CD4-positive, alpha-beta T cell treated with Interleukin-4 for 4 hours (primary cell): ENCODE measurements at regions not wholly inside any gene's neighbourhood (a gene's known extent, or its start where the extent isn't known, plus 50 kb on each side); places are given as distances from the start of the nearest gene placed in this dataset.
"Not testable (repeated sequence)": the region's sequence is repeated elsewhere in the genome, so short reads cannot be mapped to it uniquely, and the experiment has no call there.

Experiments
- DNase-seq: peaks from one replicate; pipeline ENCODE4 v3.0.0-alpha.2; 2020

DNA sequence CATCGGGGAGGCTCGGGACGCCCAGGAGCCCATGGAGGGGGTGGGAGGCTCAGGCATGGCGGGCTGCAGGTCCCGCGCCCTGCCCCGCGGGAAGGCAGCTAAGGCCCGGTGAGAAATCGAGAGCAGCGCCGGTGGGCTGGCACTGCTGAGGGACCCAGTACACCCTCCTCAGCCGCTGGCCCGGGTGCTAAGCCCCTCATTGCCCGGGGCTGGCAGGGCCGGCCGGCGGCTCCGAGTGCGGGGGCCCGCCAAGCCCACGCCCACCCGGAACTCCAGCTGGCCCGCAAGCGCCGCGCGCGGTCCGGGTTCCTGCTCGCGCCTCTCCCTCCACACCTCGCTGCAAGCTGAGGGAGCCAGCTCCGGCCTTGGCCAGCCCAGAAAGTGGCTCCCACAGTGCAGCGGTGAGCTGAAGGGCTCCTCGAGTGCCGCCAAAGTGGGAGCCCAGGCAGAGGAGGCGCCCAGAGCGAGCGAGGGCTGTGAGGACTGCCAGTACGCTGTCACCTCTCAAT, 195.0 kb upstream of the PIK3R1 start:
- DNase-seq, result not testable (repeated sequence)

DNA sequence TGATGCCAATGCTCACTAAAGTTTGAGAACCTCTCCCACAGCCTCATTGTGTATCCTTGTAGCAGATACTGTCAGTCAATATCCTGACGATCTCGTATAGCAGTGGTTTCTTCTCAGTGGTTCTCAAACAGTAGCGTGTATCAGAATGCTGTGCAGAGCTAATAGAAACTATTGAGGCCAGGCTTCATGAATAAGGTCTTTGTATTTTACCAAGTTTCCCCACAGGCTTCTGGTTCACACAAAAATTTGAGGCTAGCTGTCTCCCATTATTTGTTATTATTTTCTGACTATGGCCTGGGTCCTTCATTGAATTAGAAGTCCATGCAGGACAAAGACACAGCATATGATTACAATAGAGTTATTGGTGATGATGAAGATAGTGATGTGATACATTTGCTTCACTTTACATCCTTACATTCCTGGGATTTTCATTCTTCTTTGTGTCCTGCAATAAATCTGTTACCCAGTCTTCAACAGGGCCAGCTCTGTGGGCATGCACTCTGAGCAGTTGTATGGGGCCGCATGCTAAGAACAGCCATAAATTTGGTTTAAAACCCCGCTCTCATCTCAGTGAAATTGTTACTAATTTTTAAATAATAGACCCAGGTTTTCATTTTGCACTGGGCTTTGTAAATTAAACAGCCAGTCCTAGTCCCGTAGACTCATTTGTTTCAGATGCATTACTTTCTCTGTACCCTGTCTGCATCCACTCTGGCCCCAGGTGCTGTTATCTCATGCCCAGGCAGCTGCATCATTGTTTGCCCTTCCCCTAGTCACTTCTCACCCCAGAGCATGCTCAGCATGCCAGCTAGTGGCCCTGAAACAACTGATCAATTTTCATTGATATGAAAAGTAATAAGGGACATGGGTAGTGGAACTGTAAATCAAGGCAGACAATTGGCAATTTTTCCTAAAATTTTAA, 199.9 kb upstream of the PIK3R1 start:
- no peak for DNase-seq

DNA sequence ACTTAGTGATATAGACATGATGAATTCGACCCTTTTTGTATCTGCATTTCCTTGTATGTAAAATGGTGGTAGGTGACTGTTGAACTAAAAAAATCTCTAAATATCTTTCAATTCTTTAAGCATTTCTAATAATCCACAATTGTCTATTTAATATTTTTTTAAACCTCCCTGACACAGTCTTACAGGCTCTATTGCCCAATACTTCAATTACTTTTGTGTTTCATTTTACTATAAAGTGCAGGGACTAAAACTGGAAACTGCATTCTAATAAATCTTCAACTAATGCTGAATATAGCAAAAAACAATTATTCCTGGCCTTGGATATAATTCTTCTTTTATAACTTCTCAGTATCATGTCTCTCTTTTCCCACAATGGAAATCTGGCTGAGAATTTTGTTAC, 202.7 kb upstream of the PIK3R1 start:
- DNase-seq, result no peak

DNA sequence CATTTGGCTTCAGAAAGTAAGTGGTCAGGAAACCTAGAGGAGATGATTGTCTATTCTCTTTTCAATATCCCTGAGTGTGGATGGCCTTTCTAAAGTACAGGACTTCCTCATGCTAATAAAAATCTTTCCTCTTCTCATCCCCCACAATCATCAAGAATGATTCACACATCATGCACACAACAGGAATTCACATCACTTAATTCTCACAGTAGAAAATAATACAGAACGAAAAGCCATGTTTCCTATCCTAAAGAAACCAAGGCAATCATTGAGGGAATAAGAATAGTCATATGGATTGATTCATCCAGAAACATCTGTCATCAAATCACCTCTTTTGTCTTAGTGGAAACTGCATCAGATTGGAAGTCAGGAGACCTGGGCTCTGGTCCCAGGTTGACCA, 203.1 kb upstream of the PIK3R1 start:
- no peak for DNase-seq

DNA sequence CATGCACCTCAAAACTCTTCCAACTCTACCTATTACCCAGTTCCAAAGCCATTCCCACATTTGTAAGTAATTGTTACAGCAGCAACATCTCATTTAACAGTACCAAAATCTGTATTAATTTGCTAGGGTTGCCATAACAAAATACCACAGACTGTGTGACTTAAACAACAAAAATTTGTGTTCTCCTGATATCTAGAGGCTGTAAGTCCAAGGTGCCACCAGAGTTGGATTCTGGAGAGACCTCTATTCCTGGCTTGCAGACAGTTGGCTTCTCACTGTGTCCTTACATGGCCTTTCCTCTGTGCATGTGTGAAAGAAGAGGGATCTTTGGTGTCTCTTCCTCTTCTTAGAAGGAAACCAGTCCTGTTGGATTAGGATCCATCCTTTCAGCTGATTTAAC, 203.8 kb upstream of the PIK3R1 start:
- DNase-seq, result no peak

DNA sequence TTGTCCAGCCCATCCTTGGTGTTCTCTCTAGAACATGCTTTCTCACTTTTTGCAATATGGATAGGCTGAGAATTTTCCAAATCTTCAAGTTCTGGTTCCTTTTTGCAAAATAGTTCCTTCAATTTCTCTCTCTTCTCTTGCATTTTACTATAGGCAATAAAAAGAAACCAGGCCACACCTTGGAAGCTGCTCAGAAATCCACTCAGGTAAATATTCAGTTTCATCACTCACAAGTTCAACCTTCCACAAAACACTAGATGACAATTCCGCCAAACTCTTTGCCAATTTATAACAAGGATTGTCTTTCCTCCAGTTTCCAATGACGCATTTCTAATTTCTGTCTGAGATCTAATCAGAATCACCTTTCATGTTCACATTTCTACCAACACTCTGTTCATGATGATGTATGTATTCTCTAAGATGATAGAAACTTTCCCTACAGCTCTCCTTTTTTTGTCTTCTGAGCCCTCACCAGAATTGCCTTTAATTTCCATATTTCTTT, 204.2 kb upstream of the PIK3R1 start:
- no peak for DNase-seq

DNA sequence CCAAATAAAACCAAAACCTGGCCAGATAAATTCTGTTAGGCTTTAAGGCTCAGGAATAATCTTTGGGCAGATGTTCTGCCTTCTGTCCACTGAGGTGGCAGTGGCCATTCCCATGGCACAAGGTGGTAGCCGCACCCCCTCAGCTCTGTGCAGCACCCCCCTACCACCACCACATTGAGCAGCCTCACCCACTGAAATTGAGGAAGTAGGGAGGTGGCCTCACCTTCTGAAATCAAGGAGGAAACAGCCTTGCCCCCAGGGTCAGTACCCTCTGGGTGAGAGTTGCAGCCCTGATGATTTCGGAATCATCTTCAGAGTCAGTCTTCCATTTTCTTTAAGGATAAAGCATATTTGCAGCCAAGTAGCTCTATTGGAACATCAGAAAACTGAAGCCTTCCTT, 204.8 kb upstream of the PIK3R1 start:
- DNase-seq, result no peak

DNA sequence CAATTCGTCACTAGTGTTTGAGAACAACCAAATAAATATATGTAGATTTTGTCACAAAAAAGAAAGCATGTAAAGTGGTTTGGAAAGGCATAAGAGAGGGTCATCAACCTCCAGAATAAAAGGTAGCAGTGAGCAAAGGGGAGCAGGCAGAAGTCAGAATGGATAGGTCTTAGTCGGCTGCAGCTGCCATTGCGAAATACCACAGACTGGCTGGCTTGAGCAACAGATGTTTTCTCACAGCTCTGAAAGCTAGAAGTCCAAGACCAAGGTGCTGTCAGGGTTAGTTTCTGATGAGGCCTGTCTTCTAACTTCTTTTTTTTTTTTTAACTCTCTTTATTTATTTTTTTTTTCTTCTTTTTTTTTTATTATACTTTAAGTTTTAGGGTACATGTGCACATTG, 208.1 kb upstream of the PIK3R1 start:
- DNase-seq, result no peak

DNA sequence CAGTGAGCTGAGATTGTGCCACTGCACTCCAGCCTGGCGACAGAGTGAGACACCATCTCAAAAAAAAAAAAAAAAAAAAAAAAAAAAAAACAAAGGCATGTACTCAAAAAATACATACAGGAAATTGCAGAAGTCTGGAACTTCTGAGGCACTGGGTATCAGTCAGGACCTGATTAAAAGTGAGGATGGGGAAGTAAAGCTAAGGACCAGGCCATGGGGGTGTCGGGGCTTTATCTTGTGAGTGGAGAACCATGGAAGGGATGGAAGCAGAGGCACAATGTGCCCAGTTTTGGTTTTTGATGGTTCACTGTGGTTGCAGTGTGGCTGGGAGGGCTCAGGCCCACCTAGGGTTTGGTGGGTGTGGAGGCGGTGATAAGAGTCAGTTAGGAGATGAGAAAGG, 212.7 kb upstream of the PIK3R1 start:
- DNase-seq, result no peak

DNA sequence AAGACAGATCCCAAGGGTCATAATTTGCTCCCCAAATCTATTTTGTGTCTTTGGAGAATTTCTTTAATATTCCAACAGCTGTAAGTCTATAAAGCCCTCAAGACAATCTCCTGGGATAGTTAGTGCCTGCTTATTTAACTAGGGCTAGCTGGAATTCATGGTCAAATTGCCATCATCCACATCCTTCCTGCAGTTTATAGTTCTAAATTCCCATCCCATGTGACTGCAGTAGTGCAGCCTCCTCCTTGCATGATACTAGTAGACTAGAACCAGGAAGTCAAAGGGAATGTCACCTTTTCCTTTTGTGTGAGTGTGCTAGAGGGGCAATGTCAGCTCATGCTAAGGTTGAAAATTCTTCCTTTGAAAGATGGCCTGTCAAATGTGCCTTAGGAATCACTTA, 214.8 kb upstream of the PIK3R1 start:
- no peak for DNase-seq

DNA sequence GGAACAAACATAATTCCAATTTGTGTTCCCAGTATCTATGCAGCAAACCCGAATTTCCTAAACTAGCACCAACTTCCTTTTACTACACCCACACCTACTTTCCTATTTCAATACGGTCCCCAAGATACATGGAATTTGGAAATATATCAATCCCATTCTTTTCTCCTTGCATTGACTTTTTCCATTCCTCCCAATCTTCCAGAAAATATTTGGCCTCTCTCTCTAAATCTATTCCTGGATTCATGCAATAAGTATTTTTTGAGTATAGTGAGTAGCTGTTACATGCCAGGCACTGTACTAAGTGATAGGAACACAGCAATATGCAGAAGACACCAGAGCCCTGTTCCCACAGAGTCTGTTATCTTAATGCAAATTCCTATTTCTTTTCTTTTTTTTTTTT, 216.2 kb upstream of the PIK3R1 start:
- no peak for DNase-seq

DNA sequence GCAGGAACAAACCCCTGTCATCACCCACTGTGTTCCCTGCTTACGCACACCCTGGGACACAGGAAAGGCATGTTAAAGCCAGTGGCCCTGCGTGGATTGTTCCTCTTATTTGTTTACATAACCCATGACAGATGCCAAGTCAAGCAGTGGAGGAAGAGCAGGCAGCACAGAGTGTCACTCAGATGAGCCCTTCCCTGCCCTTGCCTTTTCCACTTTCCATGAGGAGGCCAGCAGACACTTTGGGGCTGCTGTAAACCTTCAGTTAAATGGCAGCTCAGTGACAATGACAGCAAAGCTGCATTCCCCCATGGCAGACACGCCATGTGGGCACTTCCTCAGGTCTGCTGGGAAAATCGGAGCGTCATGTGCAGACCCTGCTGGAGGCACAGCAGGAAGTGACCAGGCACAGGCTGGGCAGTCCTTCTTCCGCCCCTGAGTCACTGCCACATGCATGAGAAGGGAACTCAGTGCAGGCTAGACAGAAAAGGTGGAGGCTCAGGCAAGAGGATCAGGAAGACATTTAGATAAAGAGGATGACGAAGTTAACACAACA, 216.8 kb upstream of the PIK3R1 start:
- DNase-seq, result no peak

DNA sequence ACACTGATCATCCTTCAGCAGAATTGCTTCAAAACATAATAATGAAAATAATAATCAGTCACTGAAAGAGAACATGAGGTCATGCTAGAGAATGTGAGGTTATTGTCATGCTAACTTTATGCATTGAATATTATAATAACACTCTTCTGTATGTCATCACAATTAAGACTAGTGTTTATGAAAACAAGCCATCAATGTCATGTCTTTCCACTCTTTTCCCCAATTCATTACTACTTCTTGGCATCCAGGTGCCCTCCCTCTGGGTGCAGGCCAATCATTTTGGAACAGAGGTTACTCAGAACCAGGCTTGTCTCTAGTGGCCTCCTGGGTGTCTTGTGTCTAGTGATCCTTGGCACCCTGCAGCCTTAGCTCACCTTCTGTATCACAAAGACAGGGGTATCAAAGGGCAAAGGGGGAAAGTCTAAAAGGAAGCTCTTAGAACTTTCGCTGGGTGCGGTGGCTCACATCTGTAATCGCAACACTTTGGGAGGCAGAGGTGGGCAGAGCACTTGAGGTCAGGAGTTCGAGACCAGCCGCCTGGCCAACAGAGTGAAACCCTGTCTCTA, 217.6 kb upstream of the PIK3R1 start:
- no peak for DNase-seq

DNA sequence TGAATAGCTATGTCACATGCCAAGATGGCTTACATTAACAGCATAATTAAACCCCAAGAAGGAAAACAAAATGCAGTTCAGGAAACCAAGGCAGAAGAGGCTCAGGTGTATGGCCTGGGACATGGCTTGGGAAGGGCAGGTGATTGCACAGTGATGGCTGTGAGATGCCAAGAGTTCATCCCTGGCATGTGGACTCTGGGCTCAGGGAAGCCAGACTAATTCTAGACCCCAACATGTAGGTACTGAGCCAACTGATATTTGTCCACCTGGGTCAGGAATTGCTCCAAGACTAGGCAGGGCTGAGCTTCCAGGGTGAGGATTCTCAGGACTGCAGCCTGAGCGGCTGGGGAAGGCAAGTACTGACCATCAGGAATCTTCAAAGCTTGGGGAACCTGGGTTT, 218.4 kb upstream of the PIK3R1 start:
- no peak for DNase-seq

DNA sequence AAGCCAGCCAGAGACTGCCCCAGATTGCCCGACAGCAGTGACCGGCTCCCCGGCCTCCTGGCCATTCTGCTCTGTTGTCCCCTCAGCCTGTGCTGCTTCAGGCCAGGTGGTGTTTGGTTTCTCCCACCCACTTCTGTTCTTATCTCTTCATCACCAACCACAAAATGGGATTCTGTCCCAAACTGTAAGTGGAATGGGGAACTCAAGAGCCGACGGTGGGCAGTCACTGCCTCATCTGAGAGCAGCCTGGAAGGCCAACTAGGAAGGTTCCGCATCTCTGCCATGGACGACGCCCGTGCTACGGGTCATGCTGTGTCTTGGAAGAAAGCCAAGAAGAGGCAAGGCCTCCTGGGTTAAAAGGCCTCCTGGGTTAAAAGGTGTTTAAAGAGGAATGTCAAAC, 219.0 kb upstream of the PIK3R1 start:
- DNase-seq, result no peak

DNA sequence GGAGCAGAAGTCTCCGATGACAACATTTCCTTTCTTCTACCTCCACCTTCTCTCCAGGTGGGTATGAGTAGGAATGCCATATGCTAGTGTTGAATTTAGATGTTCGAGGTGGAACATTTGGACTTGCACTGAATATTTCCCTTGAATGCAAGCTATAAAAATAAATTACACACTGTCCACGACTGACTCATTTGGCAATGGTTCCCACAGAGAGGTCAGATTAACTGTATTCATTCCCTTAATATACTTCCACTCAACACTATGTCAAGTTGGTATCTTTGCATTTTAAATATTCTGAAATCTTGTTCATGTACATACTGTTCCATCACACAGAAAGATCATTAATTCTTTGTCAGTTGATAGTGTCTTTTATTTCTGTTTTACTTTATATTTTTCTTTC, 222.6 kb upstream of the PIK3R1 start:
- DNase-seq, result no peak

DNA sequence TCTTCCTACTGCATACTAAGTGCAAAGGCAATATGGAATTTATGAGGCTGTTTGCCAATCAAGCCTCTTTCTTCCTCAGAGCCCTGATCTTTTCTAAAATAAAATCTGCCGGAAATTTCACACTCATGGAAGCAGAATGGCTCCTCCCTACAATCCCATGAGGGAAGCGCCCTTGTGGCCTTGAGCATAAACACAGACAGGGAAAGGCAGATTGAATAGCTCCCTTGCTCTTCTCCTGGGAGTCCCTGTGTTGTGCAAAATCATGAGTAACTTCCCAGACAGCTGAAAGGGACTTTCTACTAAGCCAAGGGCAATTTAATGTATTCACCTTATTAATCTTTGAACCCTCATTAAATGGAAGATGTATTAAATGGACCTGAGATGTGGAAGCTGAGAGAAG, 226.1 kb upstream of the PIK3R1 start:
- no peak for DNase-seq

DNA sequence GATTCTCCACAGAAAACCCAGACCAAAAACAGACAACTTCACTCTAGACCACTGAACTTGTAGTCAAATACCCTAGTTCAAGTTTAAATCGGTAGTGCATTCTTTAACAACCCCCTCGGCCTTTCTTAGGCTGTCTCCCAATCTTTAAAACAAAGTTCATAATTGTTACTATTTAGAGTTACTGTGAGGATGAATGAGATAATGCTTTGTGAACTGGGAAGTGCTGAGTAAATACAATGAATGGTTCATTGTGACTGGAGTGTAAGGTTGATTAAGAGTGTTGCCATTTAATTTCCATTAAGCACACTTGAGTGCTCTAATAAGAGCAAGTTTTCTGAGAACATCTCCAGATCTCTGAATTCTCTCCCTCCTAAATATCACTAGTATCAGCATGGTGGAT, 228.8 kb upstream of the PIK3R1 start:
- DNase-seq, result no peak

DNA sequence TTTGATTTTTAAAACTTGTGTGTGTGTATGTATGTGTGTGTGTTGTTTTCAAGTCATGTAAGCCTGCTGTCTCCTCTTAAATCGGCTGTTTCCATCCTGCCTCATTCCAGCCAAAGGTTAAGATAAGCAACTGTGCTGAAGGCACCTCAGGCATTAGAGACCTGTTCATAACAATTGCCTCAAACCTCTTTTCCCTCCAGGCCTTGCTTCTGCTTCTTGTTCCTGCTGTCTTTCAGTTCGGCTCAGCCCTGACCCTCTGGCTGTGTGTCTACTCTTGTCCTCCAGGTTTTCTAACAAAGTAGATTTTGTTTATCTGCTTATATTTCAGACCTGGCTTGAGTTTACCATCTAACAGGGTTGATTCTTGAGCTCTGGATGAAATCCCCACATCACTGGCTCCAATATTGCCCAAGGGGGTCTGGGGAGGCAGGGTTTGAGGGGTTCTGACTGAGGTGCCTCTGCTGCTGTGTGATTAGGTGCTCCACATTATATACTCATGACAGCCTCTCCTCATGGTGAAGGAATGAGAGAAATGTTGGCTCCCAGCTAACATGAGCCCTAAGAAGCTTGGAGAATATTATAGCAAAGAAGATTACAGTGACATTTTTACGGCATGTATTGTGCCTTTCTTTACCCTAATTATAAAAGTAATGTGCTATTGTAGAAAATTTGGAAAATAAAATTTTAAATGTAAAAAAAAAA, 229.7 kb upstream of the PIK3R1 start:
- no peak for DNase-seq

DNA sequence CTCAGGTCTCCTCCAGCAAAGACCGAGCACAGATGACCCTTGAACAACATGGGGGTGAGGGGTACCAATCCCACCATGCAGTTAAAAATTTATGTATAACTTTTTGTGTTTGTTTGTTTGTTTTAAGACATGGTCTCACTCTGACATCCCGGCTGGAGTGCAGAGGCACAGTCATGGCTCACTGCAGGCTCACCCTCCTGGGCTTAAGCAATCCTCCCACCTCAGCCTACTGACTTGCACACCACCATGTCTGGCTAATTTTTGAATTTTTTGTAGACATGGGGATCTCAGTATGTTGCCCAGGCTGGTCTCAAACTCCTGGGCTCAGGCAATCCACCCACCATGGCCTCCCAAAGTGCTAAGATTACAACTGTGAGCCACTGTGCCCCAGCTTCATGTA, 231.0 kb upstream of the PIK3R1 start:
- DNase-seq, result no peak

DNA sequence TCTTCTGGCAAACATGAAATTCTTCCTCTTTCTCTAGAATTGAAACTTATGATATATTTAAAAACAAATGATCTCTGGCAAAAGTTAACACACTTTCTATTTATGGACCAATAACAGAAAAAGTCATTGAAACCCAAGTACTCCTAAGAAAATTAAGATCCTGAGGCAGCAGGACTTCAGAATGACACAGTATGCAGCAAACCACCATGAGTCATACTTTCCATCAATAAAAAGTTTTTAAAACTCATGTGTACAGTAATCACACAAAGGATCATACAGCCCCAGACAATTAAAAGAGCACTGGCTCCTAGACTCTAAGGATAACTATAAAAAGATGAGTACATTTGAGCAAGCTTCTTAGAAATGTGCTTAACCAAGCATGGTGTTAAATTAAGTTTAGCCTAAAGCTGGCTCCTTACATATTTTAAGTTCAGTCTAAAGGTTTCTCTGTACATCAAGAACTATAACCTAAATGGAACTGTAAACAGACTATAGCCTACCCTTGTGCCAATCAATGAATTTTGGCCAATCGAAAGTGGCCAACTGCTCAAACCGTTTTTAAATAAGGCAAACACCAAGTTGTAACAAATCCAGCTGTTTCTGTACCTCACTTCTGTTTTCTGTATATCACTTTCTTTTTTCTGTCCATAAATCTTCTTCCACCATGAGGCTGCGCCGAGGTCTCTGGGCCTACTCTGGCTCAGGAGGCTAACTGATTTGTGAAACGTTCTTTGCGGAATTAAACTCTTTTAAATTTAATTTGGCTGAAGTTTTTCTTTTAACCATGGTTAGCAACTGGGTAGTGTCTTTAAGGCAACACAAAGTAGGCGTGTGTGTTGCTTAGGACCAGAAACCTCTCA, 232.1 kb upstream of the PIK3R1 start:
- DNase-seq, result no peak

DNA sequence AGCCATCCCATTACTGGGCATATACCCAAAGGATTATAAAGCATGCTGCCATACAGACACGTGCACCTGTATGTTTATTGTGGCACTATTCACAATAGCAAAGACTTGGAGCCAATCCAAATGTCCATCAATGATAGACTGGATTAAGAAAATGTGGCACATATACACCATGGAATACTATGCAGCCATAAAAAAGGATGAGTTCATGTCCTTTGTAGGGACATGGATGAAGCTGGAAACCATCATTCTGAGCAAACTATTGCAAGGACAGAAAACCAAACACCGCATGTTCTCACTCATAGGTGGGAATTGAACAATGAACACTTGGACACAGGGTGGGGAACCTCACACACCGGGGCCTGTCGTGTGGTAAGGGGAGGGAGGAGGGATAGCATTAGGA, 233.4 kb upstream of the PIK3R1 start:
- DNase-seq, result not testable (repeated sequence)
